ENCODE measurements at regions not wholly inside any gene's neighbourhood (a gene's known extent, or its start where the extent isn't known, plus 50 kb on each side); places are given as distances from the start of the nearest gene placed in this dataset.
"Not testable (repeated sequence)": the region's sequence is repeated elsewhere in the genome, so short reads cannot be mapped to it uniquely, and the experiment has no call there.

- Histone ChIP-seq H3K36me3 (no peaks in the 10 kb centered on the region), H3K4me2 (no peak overlapping the region), H3K9ac (no peak overlapping the region), H4K20me1 (no peaks in the 10 kb centered on the region), H3K4me3 (no peak overlapping the region), H3K27ac (no peak overlapping the region), H3K27me3 (no peaks in the 10 kb centered on the region), H3K9me3 (replicated peaks in 1 of 11) (no peaks in the 10 kb centered on the region), H3K4me1 (no peaks in the 10 kb centered on the region)
- TF ChIP-seq Cebpa-rat (IDR thresholded peaks at IDR 0.05), result no peak
Observed at GRCh38 chr4:38406243-38406642, 257.8 kb upstream of the KLF3 start.

DNA sequence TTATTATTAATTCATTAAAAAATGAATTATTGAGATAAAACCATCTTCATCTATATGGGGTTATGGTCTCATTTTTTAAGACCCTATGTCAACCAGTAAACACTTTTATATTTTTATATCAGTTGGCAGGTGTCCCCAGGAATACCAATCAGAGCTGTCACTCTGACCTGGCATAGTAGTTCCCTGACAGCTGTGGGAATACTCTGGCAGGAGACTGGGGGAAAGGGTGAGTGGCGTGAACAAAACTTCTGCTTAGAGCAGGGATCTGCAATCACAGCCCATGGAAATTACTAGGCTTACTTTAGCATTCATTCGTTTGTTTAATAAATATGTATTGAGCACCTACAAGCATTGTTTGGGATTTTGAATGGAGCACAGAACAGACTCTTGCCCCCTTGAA, 254.1 kb upstream of the KLF3 start:
- Histone ChIP-seq H3K4me3 (no peak overlapping the region), H3K4me1 (no peaks in the 10 kb centered on the region), H3K27me3 (no peaks in the 10 kb centered on the region), H3K27ac (no peak overlapping the region), H3K9me3 (replicated peaks in 1 of 11) (no peaks in the 10 kb centered on the region), H3K36me3 (no peaks in the 10 kb centered on the region), H3K9ac (no peak overlapping the region), H3K4me2 (no peak overlapping the region), H4K20me1 (no peaks in the 10 kb centered on the region)
- TF ChIP-seq Cebpa-rat (IDR thresholded peaks at IDR 0.05), result no peak

DNA sequence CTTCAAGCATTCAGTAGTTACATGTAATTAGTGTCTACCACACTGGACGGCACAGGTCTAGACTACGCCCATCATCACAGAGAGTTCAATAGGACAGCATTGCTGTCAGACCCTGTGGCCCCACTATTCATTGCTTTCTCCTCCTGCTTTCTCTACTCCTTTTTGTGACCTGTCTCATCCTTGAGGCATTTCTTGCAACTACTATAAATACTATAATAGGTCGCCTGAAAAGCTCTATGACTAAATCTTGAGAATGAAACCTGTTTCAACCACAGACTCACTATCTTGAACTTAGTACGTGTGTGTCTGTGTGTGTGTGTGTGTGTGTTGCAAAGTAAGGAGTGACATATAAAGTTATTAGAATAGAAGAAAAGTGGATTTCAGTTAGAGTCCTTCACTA, 252.9 kb upstream of the KLF3 start:
- Histone ChIP-seq H3K36me3 (no peaks in the 10 kb centered on the region), H3K4me2 (no peak overlapping the region), H3K9me3 (replicated peaks in 1 of 11) (no peaks in the 10 kb centered on the region), H3K27me3 (no peaks in the 10 kb centered on the region), H4K20me1 (no peaks in the 10 kb centered on the region), H3K9ac (no peak overlapping the region), H3K4me1 (no peaks in the 10 kb centered on the region), H3K27ac (no peak overlapping the region), H3K4me3 (no peak overlapping the region)
- no peak for TF ChIP-seq Cebpa-rat (IDR thresholded peaks at IDR 0.05)

GRCh38 chr4:38411981-38412536, 251.9 kb upstream of the KLF3 start:
- no peaks in the 10 kb centered on the region for H3K36me3 ChIP-seq
- H3K27ac ChIP-seq, result no peak overlapping the region
- no peak overlapping the region for H3K9ac ChIP-seq
- no peaks in the 10 kb centered on the region for H3K27me3 ChIP-seq
- no peak overlapping the region for H3K4me2 ChIP-seq
- no peaks in the 10 kb centered on the region for H4K20me1 ChIP-seq
- no peaks in the 10 kb centered on the region for H3K9me3 ChIP-seq (replicated peaks in 1 of 11)
- TF ChIP-seq Cebpa-rat (IDR thresholded peaks at IDR 0.05), result no peak
- no peaks in the 10 kb centered on the region for H3K4me1 ChIP-seq
- H3K4me3 ChIP-seq, result no peak overlapping the region

DNA sequence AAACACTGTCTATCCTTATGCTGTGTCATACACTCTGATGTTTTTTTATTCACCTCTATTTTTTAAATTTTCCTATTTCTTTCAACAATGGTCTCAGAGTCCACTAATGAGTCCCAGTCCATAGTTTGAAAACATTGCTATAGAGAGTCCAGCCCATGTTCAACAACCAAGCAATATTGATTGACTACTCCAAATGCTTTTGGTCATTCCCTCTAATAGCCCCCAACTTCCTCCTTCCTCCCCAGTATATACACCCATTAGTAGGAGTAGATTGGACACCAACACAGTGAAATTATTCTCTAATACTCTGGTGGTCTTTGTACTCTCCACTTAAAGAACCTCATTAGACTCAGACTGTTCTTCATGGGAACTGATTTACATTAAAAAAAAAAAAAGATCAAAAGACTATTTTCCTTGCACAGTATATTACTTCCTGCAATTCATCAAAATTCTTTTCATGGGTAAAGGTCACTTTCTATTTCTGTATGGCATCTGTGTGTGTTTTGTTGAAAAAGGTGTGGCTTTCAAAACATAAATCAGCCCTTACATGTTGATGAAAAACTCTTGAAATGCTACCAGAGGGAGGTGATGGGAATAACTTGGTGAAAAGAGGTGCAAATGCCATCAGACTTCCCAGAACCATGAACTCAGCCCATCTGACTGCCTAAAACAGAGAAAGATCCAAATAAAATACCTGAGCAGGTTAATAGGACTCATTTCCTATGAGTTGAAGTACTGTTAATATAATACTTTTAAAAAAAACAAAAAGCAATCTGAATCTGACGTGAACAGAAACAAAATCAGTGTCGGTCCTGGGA, 250.3 kb upstream of the KLF3 start:
- H3K4me1 ChIP-seq, result peaks cover 0 to 8% (median 0%) of the 10 kb centered on the region in 10 experiments; a peak in 1 of 20 replicates
- H3K4me3 ChIP-seq, result no peak overlapping the region
- H3K27me3 ChIP-seq, result no peaks in the 10 kb centered on the region
- H3K27ac ChIP-seq, result no peak overlapping the region
- H3K36me3 ChIP-seq, result no peaks in the 10 kb centered on the region
- H3K9ac ChIP-seq, result no peak overlapping the region
- no peaks in the 10 kb centered on the region for H4K20me1 ChIP-seq
- H3K9me3 ChIP-seq (replicated peaks in 1 of 11), result no peaks in the 10 kb centered on the region
- H3K4me2 ChIP-seq, result no peak overlapping the region
- no peak for TF ChIP-seq Cebpa-rat (IDR thresholded peaks at IDR 0.05)

- Histone ChIP-seq H3K4me2 (no peak overlapping the region), H3K9ac (no peak overlapping the region), H4K20me1 (no peaks in the 10 kb centered on the region), H3K27ac (no peak overlapping the region), H3K9me3 (replicated peaks in 1 of 11) (peaks cover 0 to 4% (median 2%) of the 10 kb centered on the region in 11 experiments; a peak in 6 of 22 replicates), H3K4me1 (peaks cover 0 to 8% (median 0%) of the 10 kb centered on the region in 10 experiments; a peak in 1 of 20 replicates), H3K27me3 (no peaks in the 10 kb centered on the region), H3K4me3 (no peak overlapping the region), H3K36me3 (no peaks in the 10 kb centered on the region)
- no peak for TF ChIP-seq Cebpa-rat (IDR thresholded peaks at IDR 0.05)
Observed at GRCh38 chr4:38414410-38414809, 249.6 kb upstream of the KLF3 start.

DNA sequence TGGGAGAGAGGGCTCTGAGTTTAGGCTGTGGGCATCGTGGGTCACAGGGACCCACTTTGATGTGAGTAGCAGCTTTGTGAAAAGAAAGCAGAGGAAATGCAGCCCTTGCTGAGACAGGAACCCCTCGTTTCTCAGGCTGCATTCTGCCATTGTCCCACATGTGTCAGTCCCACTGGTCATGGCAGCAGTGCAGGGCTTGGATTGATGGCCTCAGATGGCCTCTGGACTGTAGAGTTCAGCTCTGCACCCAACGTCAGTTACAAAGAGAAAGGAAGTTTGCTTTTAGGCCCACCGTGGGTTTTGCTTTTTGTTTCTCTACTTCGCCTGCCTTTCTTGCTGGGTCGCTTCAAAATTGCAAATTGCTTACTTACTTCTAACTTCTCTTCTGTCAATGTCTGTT, 248.3 kb upstream of the KLF3 start:
- H3K27me3 ChIP-seq, result no peaks in the 10 kb centered on the region
- no peaks in the 10 kb centered on the region for H3K36me3 ChIP-seq
- no peak for TF ChIP-seq Cebpa-rat (IDR thresholded peaks at IDR 0.05)
- no peak overlapping the region for H3K4me2 ChIP-seq
- no peaks in the 10 kb centered on the region for H4K20me1 ChIP-seq
- H3K9me3 ChIP-seq (replicated peaks in 1 of 11), result peaks cover 7 to 17% (median 14%) of the 10 kb centered on the region in 11 experiments; a peak in 21 of 22 replicates
- no peak overlapping the region for H3K27ac ChIP-seq
- no peak overlapping the region for H3K4me3 ChIP-seq
- H3K4me1 ChIP-seq, result peaks cover 0 to 8% (median 0%) of the 10 kb centered on the region in 10 experiments; a peak in 1 of 20 replicates
- no peak overlapping the region for H3K9ac ChIP-seq

DNA sequence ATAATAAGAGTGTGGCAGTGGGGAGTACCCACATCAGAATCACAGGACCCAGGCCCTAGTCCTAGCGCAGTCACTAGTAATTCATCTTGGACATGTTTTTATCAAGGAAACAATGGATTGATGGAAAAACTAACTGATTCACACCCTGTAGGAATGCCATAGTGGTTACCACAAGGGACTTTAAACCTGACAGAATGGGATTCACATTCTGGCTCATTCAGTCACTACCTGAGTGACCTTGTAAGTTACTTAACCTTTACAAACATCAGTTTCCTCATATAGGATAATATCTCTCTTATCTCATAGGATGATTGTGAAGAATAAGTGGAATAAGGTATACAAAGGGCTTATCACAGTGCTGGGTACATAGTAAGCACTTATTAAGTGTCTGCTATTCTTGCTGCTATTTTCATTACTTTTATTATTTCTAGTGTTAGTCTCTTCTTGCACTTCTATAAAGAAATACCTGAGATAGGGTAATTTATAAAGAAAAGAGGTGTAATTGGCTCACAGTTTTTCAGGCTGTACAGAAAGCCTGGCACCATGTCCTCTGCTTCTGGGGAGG, 247.5 kb upstream of the KLF3 start:
- H4K20me1 ChIP-seq, result no peaks in the 10 kb centered on the region

GRCh38 chr4:38420254-38420653, 243.7 kb upstream of the KLF3 start:
- H3K9ac ChIP-seq, H4K20me1 ChIP-seq, H3K4me3 ChIP-seq, H3K36me3 ChIP-seq, H3K27ac ChIP-seq, H3K4me1 ChIP-seq, H3K4me2 ChIP-seq, H3K27me3 ChIP-seq: not testable (repeated sequence)
- H3K9me3 ChIP-seq (replicated peaks in 1 of 11), result peaks cover 12 to 23% (median 20%) of the 10 kb centered on the region in 11 experiments; a peak in 21 of 22 replicates

More for the DNA sequence above, 247.5 kb upstream of the KLF3 start:
- no peak overlapping the region for H3K4me3 ChIP-seq
- no peak overlapping the region for H3K27ac ChIP-seq
- H3K27me3 ChIP-seq, result no peaks in the 10 kb centered on the region
- H3K4me2 ChIP-seq, result no peak overlapping the region
- H3K9me3 ChIP-seq (replicated peaks in 1 of 11), result peaks cover 12 to 23% (median 20%) of the 10 kb centered on the region in 11 experiments; a peak in 21 of 22 replicates
- peaks cover 0 to 8% (median 0%) of the 10 kb centered on the region in 10 experiments; a peak in 1 of 20 replicates for H3K4me1 ChIP-seq
- no peak for TF ChIP-seq Cebpa-rat (IDR thresholded peaks at IDR 0.05)
- no peak overlapping the region for H3K9ac ChIP-seq
- H3K36me3 ChIP-seq, result no peaks in the 10 kb centered on the region
